ENCODE measurements at regions not wholly inside any gene's neighbourhood (a gene's known extent, or its start where the extent isn't known, plus 50 kb on each side); places are given as distances from the start of the nearest gene placed in this dataset.
A peak's percentile ranks its signal among the peaks of the same experiment; 100 is the strongest.

DNA sequence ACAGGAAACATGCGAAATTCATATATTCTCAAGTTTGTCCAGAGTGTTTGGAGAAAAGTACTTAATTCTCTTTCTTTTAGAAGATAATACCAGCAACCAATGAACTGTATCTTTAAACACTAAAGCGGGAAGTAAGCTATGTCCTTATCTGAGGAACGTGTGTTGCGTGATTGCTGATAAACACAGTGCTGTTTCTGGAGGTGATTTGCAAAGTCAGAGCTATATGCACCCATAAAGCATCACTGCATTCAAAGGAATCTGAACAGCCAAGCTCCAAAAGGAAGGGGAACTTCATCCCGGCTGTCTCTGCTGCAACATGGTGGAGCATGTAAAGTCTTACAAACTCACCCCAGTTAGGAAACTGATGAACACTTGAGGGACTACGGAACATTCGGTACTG is 271.7 kb upstream of the FN1 start:
- Histone ChIP-seq H4K8ac (ENCODE audit: low read depth, low read length) (no peak overlapping the region), H3K23ac (ENCODE audit: low read length) (no peak overlapping the region), H3K27me3 (ENCODE audit: insufficient read depth, low read length, poor library complexity) (no peaks in the 10 kb centered on the region), H3K4me1 (ENCODE audit: control insufficient read depth, low read depth, low read length) (peaks cover 10% of the 10 kb centered on the region), H2AK5ac (ENCODE audit: low read length) (no peak overlapping the region), H2BK15ac (replicated peaks; ENCODE audit: low read depth) (no peak overlapping the region), H3K4me3 (ENCODE audit: low read length) (no peak overlapping the region), H4K5ac (ENCODE audit: low read length) (no peak overlapping the region), H2BK5ac (ENCODE audit: low read length) (no peak overlapping the region), H2BK120ac (ENCODE audit: low read depth, low read length) (no peak overlapping the region), H3K18ac (ENCODE audit: low read length) (no peak overlapping the region), H3K56ac (ENCODE audit: low read length) (no peak overlapping the region), H3K4ac (ENCODE audit: low read depth, low read length) (no peak overlapping the region), H3K79me1 (ENCODE audit: low read length) (no peaks in the 10 kb centered on the region), H3K27ac (ENCODE audit: low read depth, low read length) (no peak overlapping the region), H3K36me3 (ENCODE audit: control insufficient read depth, insufficient read depth, low read length) (no peaks in the 10 kb centered on the region), H3K4me2 (ENCODE audit: low read length) (no peak overlapping the region), H3K79me2 (ENCODE audit: control insufficient read depth, insufficient read depth, low read length) (no peaks in the 10 kb centered on the region), H3K9ac (ENCODE audit: low read length) (no peak overlapping the region)
- no peak for DNase-seq
- WGBS (ENCODE audit: extremely low coverage, insufficient coverage, low lambda C conversion rate), result no CpG with 5 or more reads among the region's 7 CpGs

DNA sequence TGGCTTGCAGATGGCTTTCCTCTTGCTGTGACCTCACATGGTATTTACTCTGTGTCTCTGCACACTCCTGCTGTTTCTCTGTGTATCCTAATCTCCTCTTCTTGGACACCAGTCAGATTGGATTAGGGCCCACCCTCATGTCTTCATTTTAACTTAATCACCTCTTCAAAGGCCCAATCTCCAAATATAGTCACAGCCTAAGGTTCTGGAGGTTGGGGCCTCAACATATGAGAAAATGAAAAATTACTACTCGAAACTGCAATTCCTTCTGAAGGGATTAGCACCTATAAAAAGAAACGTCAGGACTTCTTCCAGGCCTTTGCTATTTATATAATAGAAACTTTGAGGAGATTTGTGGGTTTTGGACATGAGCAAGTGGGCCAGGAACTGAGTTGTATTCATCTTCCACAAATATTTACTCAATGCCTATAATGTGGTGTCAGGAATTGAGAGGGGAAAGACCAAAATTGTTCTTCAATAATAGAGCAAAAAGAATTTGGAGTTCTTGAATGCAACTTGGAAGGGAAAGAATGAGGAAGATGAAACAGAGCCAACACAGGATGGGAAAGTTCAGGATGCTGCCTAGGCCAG is 270.0 kb upstream of the FN1 start:
- Histone ChIP-seq H3K4me3 (ENCODE audit: low read length) (no peak overlapping the region), H3K36me3 (ENCODE audit: control insufficient read depth, insufficient read depth, low read length) (no peaks in the 10 kb centered on the region), H3K18ac (ENCODE audit: low read length) (peak overlapping the region; percentile 68), H3K4me1 (ENCODE audit: control insufficient read depth, low read depth, low read length) (no peaks in the 10 kb centered on the region), H3K4ac (ENCODE audit: low read depth, low read length) (no peak overlapping the region), H3K23ac (ENCODE audit: low read length) (no peak overlapping the region), H2BK15ac (replicated peaks; ENCODE audit: low read depth) (no peak overlapping the region), H2AK5ac (ENCODE audit: low read length) (no peak overlapping the region), H3K9ac (ENCODE audit: low read length) (no peak overlapping the region), H3K56ac (ENCODE audit: low read length) (no peak overlapping the region), H4K8ac (ENCODE audit: low read depth, low read length) (peak overlapping the region; percentile 13), H4K5ac (ENCODE audit: low read length) (no peak overlapping the region), H2BK5ac (ENCODE audit: low read length) (no peak overlapping the region), H3K27ac (ENCODE audit: low read depth, low read length) (no peak overlapping the region), H2BK120ac (ENCODE audit: low read depth, low read length) (no peak overlapping the region), H3K4me2 (ENCODE audit: low read length) (no peak overlapping the region), H3K79me2 (ENCODE audit: control insufficient read depth, insufficient read depth, low read length) (no peaks in the 10 kb centered on the region), H3K79me1 (ENCODE audit: low read length) (no peaks in the 10 kb centered on the region), H3K27me3 (ENCODE audit: insufficient read depth, low read length, poor library complexity) (no peaks in the 10 kb centered on the region)
- WGBS (ENCODE audit: extremely low coverage, insufficient coverage, low lambda C conversion rate), result no CpG with 5 or more reads among the region's 2 CpGs
- no peak for DNase-seq

DNA sequence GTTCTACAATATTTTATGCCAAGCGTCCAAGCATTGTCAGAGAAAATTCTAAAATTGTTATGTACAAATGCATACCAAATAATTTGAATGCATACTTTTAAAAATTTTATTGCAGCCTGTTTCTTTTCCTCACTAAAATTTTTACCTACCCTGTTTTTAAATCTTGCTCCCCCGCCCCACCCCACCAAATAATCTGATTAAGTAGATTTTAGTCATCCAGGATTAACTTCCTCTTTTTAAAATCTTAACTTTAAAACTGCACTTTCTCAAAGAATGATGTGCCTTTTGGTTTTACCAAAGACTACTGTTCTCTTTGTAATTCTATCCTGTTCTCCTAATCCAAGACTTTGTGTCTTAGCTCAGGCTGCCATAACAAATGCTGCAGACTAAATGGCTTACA is 269.4 kb upstream of the FN1 start:
- Histone ChIP-seq H4K8ac (ENCODE audit: low read depth, low read length) (peak overlapping the region; percentile 13), H2BK120ac (ENCODE audit: low read depth, low read length) (no peak overlapping the region), H3K4ac (ENCODE audit: low read depth, low read length) (no peak overlapping the region), H2BK15ac (replicated peaks; ENCODE audit: low read depth) (no peak overlapping the region), H2AK5ac (ENCODE audit: low read length) (no peak overlapping the region), H2BK5ac (ENCODE audit: low read length) (no peak overlapping the region), H3K23ac (ENCODE audit: low read length) (no peak overlapping the region), H3K9ac (ENCODE audit: low read length) (no peak overlapping the region), H3K4me2 (ENCODE audit: low read length) (no peak overlapping the region), H3K79me1 (ENCODE audit: low read length) (no peaks in the 10 kb centered on the region), H3K36me3 (ENCODE audit: control insufficient read depth, insufficient read depth, low read length) (no peaks in the 10 kb centered on the region), H3K4me1 (ENCODE audit: control insufficient read depth, low read depth, low read length) (no peaks in the 10 kb centered on the region), H3K4me3 (ENCODE audit: low read length) (no peak overlapping the region), H3K56ac (ENCODE audit: low read length) (no peak overlapping the region), H4K5ac (ENCODE audit: low read length) (no peak overlapping the region), H3K18ac (ENCODE audit: low read length) (no peak overlapping the region), H3K27me3 (ENCODE audit: insufficient read depth, low read length, poor library complexity) (no peaks in the 10 kb centered on the region), H3K27ac (ENCODE audit: low read depth, low read length) (no peak overlapping the region), H3K79me2 (ENCODE audit: control insufficient read depth, insufficient read depth, low read length) (no peaks in the 10 kb centered on the region)
- no peak for DNase-seq
- no CpG with 5 or more reads among the region's 2 CpGs for WGBS (ENCODE audit: extremely low coverage, insufficient coverage, low lambda C conversion rate)

DNA sequence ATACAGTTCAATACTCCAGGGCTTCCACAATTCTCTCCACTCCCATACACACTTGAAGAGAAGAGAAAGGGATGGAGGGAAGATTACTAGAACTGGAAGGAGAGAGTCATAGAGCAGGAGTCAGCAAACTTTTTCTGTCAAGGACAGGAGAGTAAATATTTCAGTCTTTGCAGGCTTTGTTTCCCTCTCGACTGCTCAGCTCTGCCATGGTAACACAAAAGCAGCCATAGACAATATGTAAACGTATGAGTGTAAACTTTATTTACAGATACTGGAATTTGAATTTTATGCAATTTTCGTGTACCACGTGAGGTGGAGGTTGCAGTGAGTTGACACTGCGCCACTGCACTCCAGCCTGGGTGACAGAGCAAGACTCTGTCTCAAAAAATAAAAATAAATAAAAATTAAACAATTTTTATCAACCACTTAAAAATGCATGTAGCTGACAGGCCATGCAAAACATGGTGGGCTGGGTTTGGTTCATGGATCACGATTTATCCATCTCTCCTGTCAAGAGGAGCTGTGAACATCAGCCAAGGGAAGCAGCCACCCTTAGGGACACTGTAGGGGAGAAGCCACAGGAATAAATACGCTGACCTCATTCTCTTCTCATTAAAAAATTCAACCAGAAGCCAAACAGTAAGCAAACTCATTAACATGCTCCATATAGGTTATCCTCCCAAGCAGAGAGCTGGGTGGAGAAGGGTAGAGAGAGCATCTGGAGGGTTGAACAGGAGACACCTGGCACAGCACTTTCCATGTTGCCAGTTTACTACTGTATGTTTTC is 266.4 kb upstream of the FN1 start:
- H3K79me2 ChIP-seq (ENCODE audit: control insufficient read depth, insufficient read depth, low read length), result no peaks in the 10 kb centered on the region
- H3K9ac ChIP-seq (ENCODE audit: low read length), result no peak overlapping the region
- no peak overlapping the region for H2BK120ac ChIP-seq (ENCODE audit: low read depth, low read length)
- H3K79me1 ChIP-seq (ENCODE audit: low read length), result no peaks in the 10 kb centered on the region
- no CpG with 5 or more reads among the region's 7 CpGs for whole genome bisulfite sequencing (ENCODE audit: extremely low coverage, insufficient coverage, low lambda C conversion rate)
- no peak overlapping the region for H3K4me2 ChIP-seq (ENCODE audit: low read length)
- no peaks in the 10 kb centered on the region for H3K36me3 ChIP-seq (ENCODE audit: control insufficient read depth, insufficient read depth, low read length)
- no peak for DNase-seq
- no peaks in the 10 kb centered on the region for H3K27me3 ChIP-seq (ENCODE audit: insufficient read depth, low read length, poor library complexity)
- no peak overlapping the region for H3K18ac ChIP-seq (ENCODE audit: low read length)
- no peaks in the 10 kb centered on the region for H3K4me1 ChIP-seq (ENCODE audit: control insufficient read depth, low read depth, low read length)
- H3K56ac ChIP-seq (ENCODE audit: low read length), result no peak overlapping the region
- no peak overlapping the region for H3K4ac ChIP-seq (ENCODE audit: low read depth, low read length)
- no peak overlapping the region for H3K4me3 ChIP-seq (ENCODE audit: low read length)
- H3K23ac ChIP-seq (ENCODE audit: low read length), result no peak overlapping the region
- no peak overlapping the region for H4K5ac ChIP-seq (ENCODE audit: low read length)
- H2AK5ac ChIP-seq (ENCODE audit: low read length), result no peak overlapping the region
- no peak overlapping the region for H3K27ac ChIP-seq (ENCODE audit: low read depth, low read length)
- no peak overlapping the region for H2BK15ac ChIP-seq (replicated peaks; ENCODE audit: low read depth)
- H4K8ac ChIP-seq (ENCODE audit: low read depth, low read length), result no peak overlapping the region
- H2BK5ac ChIP-seq (ENCODE audit: low read length), result no peak overlapping the region

DNA sequence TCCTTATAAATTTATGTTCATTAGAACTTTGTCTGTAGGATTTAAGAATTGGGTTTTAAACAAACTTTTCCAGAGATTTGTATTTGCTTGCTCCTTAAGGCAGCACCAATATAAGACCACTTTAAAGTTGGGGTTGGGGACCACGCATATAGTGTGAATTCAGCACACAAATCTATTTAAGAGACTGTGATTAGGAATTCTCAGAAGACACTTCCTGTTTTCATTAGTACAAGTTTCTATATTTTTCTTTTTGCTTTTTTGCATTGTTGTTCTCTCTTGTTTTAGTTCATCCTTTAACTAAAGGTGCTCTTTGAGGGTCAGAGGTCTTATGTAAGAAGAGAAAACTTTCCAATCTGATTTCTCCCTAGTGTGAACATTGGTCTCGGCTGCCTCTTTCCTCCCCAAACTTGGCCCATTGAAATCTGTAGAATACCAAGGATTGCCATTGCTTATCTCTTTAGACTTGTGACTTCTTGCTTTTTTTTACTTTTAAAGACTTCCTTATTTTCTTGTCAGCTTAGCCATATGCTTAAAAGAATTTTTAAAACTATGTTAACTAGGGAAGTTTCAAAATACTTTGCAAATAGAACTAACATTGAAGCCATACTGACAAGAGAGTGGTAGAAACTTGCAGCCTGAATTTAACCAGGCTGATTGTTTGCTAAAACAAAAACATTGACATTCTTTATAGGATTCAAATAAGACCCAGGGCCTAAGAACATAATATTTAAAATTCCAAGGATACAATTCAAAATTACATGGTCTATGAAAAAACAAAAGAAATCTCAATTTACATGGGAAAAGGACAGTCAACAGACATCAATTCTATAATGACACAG is 264.1 kb upstream of the FN1 start:
- no peak overlapping the region for H3K4me3 ChIP-seq (ENCODE audit: low read length)
- no peak overlapping the region for H2BK15ac ChIP-seq (replicated peaks; ENCODE audit: low read depth)
- no peak overlapping the region for H3K4ac ChIP-seq (ENCODE audit: low read depth, low read length)
- no peaks in the 10 kb centered on the region for H3K4me1 ChIP-seq (ENCODE audit: control insufficient read depth, low read depth, low read length)
- H3K27ac ChIP-seq (ENCODE audit: low read depth, low read length), result no peak overlapping the region
- H4K8ac ChIP-seq (ENCODE audit: low read depth, low read length), result no peak overlapping the region
- no peak overlapping the region for H4K5ac ChIP-seq (ENCODE audit: low read length)
- H3K23ac ChIP-seq (ENCODE audit: low read length), result no peak overlapping the region
- no peak overlapping the region for H3K56ac ChIP-seq (ENCODE audit: low read length)
- H3K79me1 ChIP-seq (ENCODE audit: low read length), result no peaks in the 10 kb centered on the region
- no peak overlapping the region for H3K18ac ChIP-seq (ENCODE audit: low read length)
- DNase-seq, result no peak
- WGBS (ENCODE audit: extremely low coverage, insufficient coverage, low lambda C conversion rate), result no CpG with 5 or more reads among the region's 2 CpGs
- H3K27me3 ChIP-seq (ENCODE audit: insufficient read depth, low read length, poor library complexity), result no peaks in the 10 kb centered on the region
- no peak overlapping the region for H3K4me2 ChIP-seq (ENCODE audit: low read length)
- no peak overlapping the region for H2BK5ac ChIP-seq (ENCODE audit: low read length)
- no peak overlapping the region for H2AK5ac ChIP-seq (ENCODE audit: low read length)
- H3K36me3 ChIP-seq (ENCODE audit: control insufficient read depth, insufficient read depth, low read length), result no peaks in the 10 kb centered on the region
- no peak overlapping the region for H2BK120ac ChIP-seq (ENCODE audit: low read depth, low read length)
- no peaks in the 10 kb centered on the region for H3K79me2 ChIP-seq (ENCODE audit: control insufficient read depth, insufficient read depth, low read length)
- no peak overlapping the region for H3K9ac ChIP-seq (ENCODE audit: low read length)
